AG09309 (cell line): ENCODE measurements at regions not wholly inside any gene's neighbourhood (a gene's known extent, or its start where the extent isn't known, plus 50 kb on each side); places are given as distances from the start of the nearest gene placed in this dataset.

Experiments
- DNase-seq: peaks from one replicate; pipeline ENCODE4 v3.0.0-alpha.2; 2010; ENCODE audit warnings: low read depth
- H3K4me3 ChIP-seq: 2 replicates; pipeline ENCODE4 v1.5.1; 2011; ENCODE audit warnings: mild to moderate bottlenecking, low read depth, low read length, moderate library complexity; ENCODE audit not compliant: control insufficient read depth
- CTCF ChIP-seq: IDR thresholded peaks from 2 replicates; pipeline ENCODE4 v1.5.1; 2011; ENCODE audit warnings: mild to moderate bottlenecking, low read depth, low read length, inconsistent platforms; ENCODE audit not compliant: insufficient read depth, control insufficient read depth; ENCODE audit errors: missing control alignments

- DNase-seq: no peak
- H3K4me3 ChIP-seq: no peak overlapping the region
- no peak for TF ChIP-seq CTCF
Measured at GRCh38 chr10:53315709-53316108, 543.1 kb upstream of the MBL2 start.

- H3K4me3 ChIP-seq: no peak overlapping the region
- peak; percentile 31 for DNase-seq
- TF ChIP-seq CTCF: no peak
Measured at GRCh38 chr10:53314876-53315275, 542.3 kb upstream of the MBL2 start.

- DNase-seq: no peak
- no peak overlapping the region for H3K4me3 ChIP-seq
- TF ChIP-seq CTCF: no peak
Measured at GRCh38 chr10:53298443-53298842, 525.9 kb upstream of the MBL2 start.

- no peak overlapping the region for H3K4me3 ChIP-seq
- no peak for DNase-seq
- no peak for TF ChIP-seq CTCF
Measured at GRCh38 chr10:53284615-53285182, 512.1 kb upstream of the MBL2 start.

GRCh38 chr10:53276797-53277196 lies 504.2 kb upstream of the MBL2 start:
- no peak for TF ChIP-seq CTCF
- DNase-seq: no peak
- no peak overlapping the region for H3K4me3 ChIP-seq

GRCh38 chr10:53269482-53269881 lies 496.9 kb upstream of the MBL2 start:
- no peak for DNase-seq
- no peak for TF ChIP-seq CTCF
- no peak overlapping the region for H3K4me3 ChIP-seq

GRCh38 chr10:53260213-53260612 lies 487.6 kb upstream of the MBL2 start:
- DNase-seq: no peak

More at GRCh38 chr10:53260213-53260612, 487.6 kb upstream of the MBL2 start:
- no peak overlapping the region for H3K4me3 ChIP-seq
- no peak for TF ChIP-seq CTCF
